HG03045 (cell line): ENCODE measurements at regions not wholly inside any gene's neighbourhood (a gene's known extent, or its start where the extent isn't known, plus 50 kb on each side); places are given as distances from the start of the nearest gene placed in this dataset.
"Not testable (repeated sequence)": the region's sequence is repeated elsewhere in the genome, so short reads cannot be mapped to it uniquely, and the experiment has no call there.

Experiments
- ATAC-seq: cut with Tn5 transposase; IDR thresholded peaks from one replicate; pipeline ENCODE4 v1.9.1; 2021; ENCODE audit warnings: mild to moderate bottlenecking, moderate library complexity; ENCODE audit not compliant: unreplicated experiment

DNA sequence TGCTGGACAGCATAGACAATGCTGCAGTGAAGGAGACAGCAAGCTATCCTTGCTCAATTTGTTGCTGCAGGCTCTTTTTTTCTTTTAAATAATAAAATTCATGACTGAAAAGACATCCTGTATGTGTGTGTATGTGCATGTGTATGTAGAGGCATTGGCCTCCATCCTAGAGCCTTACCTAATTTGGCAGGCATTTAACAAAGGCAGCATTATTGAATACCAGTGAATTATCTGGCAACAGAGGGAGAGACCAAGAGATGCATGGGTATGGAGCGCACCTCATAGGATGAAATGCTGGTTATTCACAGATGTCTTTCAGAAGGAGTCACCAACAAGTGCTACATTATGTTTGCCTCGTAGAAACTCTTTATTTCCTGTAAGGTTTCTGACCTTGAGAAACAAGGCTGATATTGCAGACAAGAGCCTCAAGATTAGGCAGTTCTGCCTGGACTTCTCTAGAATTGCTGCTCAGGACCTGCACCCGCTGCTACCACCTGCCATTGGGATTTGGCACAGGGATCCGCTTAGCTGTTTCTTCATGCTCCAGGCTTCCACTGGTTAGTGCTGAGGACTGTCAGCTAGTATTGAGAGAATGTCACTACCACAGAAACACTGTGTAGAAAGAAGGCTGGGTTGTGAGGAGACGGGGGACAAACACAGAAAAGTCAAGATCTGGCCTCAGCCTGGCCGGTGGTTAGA lies 247.7 kb upstream of the RFX3 start:
- no peak for ATAC-seq

DNA sequence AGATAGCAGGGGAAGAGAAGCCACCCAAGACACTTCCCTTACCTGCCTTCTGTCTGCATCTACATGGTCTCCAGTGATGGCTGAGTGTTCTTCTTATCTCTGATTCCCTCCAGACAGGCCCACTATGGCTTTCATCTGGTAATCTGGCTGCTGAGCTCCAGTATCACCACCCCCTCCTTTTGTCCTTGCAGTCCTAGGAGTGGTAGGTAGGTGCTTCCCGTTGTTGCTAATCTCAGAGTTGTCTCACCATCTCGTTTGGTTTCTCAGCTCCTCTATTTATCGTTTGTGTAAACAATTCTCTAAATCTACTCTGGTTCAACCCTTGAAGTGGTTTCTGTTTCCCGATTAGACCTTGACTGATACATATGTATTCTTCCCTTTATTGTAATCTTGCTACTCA lies 243.8 kb upstream of the RFX3 start:
- ATAC-seq = no peak

DNA sequence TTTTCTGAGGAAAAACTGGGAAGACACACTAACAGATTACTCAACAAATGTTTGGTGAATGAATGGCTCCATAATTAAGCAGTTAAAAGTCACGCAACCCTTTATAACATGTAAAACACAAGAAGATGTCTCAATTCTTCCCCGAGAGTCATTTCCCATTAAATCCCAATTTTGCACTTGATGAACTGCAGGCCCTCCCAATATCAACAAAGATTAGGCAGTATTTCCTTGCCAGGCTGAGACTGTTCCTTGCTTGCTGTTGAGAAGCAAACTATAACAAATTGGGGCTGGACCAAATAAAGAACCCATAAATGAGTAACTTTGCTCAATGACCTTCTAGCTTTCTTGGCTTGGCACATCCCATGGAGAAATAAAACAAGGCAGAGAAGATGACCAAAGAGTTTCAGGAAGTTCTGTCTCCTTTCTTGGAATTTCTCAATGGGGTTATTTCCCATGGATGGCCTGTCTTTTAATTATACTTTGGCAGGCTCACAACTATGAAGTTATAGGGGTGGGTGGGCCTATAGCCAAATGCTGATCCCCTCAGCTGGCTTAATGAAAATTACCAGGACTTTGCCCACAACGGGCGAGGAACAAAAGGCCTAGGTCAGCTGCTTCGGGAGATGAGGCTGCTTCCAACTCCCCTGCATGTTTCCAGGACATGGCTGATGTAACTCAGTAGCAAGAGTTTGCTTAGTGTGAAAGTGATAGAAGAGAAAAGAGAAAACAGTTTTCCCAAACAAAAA lies 243.1 kb upstream of the RFX3 start:
- ATAC-seq = no peak

DNA sequence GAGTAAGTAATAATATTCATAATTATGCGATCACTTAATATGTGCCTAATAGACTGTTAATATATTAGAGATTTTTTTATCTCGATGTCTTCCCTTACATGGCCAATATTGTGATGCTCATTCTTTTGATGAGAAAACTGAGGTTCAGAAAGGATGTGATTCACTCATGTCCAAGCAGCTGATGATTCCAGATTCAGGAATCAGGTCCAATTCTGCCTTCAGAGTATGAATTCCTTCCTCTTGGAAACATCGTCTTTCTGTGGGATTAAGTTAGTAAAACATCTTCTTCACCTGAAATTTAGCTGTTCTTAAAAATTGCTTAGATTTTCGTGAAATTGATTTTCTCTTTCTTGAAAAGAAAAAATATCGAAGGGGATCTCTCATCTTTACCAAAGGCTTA lies 242.5 kb upstream of the RFX3 start:
- no peak for ATAC-seq

DNA sequence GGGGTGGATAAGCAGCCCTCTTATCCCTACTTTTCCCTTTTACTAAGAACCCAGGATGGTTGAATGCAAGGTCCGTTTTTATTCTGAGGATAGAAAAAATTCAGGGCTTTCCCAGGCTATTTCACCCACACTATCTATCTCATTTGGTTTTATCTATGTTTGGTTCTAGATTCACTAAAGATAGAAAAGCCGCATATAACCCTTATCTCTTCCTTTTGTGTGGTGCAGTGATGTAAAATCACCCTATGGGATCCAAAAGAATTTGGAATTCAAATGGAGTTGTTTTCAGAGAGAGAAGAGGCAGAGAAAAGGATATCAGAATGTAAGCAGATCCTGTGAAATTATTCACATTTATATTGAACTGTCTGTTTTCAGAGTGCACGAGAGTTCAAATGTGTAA lies 236.3 kb upstream of the RFX3 start:
- ATAC-seq = no peak

DNA sequence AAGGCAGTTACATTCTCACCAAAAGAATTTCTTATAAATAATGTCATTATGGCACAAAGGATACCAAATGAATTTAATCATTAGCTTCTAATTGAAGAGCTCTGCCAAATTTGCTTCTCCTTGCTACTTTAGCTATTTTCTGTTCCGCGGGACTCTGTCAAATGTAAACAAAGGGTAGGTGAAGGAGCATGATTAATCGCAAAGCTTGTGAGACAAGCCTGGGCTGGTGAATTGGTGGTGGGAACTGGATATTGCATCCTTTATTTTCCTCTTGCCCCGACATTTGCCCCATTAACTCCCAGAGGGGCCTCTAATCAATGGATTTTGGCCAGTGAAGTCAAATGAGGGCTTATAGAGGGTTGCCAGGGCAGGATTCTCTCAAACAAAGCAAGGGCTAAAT lies 234.2 kb upstream of the RFX3 start:
- no peak for ATAC-seq

GRCh38 chr9:3758816-3759576 lies 233.2 kb upstream of the RFX3 start:
- ATAC-seq = no peak

- ATAC-seq = no peak
These were observed 230.3 kb upstream of the RFX3 start for GRCh38 chr9:3756071-3756470.

DNA sequence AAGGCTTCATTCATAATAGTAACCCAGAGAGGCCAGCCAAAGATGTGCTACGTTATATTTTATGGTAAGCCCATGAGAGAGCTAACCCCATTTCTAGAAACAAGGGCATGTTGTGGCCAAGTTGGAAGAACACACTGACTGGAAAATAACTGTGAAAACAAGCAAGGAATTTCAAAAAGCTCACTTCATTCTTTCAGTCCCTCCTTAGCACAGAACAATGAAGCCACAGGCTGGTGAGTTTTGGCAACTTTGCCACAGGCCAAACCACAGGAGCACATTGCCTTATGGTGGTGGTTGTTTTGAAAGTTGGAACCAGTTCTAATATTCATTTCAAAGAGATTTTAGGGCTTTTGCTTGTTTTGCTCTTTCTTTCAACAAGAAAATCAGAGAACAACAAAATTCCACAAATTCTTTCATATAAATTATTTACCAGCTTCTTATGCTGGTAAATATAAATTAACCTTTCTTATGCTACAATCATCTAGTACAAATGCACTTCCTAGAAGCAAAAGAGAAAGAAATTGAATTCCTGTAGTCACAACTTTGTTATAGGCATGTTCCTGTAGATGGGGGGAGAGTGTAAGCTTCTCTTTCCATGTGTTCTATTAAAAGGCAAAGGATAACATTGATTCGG lies 225.4 kb upstream of the RFX3 start:
- ATAC-seq = no peak

GRCh38 chr9:3750321-3750720 lies 224.5 kb upstream of the RFX3 start:
- ATAC-seq = no peak

- no peak for ATAC-seq
These were observed 220.8 kb upstream of the RFX3 start for GRCh38 chr9:3746296-3747275.

DNA sequence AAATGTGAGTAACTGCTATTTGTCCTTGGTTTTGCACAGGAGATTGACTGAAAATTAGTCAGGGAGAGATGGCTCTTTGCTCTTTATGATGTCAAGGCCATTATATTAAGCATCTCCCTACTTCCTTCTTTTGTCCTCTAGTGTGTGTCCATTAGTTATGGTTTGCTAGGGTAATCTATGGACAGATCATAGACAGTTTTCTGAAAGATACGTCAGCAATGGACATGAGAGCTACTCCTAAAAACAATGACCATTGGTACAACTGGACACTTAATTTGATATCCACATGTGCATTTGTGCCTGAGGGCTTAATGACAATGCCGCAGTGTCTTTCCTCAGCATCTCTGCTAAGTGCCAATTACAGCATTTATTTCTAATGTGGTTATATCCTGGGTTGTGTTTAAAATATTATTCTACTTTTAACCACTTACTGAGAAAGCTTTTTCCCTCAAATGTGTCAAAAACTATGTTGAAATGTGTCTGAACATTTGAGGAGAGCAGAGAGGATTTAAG lies 218.2 kb upstream of the RFX3 start:
- ATAC-seq = no peak

DNA sequence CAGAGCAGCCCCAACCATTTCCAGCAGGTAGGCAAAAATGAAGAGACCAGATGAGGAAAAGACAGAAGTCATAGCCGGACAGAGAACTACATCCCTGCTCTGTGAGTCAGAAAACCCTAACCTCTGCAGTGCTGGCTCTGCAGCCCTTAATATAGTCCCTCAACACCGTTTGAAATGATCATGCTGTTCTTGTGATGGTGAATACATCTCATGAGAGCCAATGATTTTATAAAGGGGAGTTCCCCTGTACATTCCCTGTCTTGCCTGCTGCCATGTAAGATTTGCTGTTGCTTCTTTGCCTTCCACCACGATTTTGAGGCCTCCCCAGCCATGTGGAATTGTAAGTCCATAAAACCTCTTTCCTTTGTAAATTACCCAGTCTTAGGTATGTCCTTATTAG lies 216.8 kb upstream of the RFX3 start:
- ATAC-seq = no peak

DNA sequence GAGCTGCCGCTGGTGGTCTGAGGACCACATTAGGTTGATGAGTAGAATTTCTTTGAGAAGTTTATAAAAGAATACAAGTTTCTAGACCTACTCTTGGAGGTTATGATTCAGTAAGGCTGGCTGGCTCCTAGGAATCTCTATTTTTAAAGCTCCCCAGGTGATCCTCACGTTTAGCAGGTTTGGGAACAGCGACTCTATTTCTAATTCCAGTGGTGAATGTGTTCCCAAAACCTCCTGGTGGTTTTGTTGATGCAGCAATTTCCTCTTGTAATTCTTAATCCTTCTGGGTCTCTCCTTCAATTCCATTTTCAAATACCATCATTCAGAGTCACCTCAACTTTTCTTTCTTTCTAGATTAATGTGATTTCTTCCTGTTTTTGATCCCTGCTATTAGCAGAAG lies 215.9 kb upstream of the RFX3 start:
- ATAC-seq = no peak

GRCh38 chr9:3740690-3741419 lies 215.1 kb upstream of the RFX3 start:
- ATAC-seq = no peak

DNA sequence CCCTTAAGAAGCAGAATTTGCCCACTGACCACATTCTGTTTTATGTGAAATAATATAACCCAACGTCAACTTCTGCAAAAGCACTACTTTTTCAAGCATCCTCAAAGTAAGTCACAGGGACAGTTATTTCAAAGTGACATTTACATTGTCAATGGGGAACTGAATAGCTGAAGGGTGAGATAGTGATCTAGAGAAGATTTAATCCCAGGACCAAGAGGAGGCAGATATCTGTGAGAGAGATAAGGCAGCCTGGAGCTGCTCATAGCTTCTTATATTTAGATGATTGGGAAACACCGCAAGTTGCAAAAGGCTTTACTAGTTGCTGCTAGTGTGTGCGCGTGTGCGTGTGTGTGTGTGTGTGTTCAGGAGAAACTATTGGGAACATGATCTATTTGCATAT lies 210.4 kb upstream of the RFX3 start:
- no peak for ATAC-seq

DNA sequence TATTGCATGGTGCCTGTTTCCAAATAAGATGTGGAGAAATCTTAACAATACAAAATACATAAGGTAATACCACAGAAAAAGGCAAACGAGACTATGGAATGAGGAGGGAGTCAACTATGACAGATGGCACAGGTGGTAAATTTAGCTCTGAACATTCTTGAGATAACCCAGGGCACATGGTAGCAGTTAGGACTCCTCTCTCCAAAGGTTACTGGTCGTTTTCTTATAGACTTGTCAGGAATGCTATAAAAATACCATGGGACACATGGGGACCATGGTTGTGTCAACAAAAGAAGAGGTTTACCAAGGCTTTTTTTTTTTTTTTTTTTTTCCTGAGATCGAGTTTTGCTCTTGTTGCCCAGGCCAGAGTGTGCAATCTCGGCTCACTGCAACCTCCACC lies 209.4 kb upstream of the RFX3 start:
- ATAC-seq = no peak

DNA sequence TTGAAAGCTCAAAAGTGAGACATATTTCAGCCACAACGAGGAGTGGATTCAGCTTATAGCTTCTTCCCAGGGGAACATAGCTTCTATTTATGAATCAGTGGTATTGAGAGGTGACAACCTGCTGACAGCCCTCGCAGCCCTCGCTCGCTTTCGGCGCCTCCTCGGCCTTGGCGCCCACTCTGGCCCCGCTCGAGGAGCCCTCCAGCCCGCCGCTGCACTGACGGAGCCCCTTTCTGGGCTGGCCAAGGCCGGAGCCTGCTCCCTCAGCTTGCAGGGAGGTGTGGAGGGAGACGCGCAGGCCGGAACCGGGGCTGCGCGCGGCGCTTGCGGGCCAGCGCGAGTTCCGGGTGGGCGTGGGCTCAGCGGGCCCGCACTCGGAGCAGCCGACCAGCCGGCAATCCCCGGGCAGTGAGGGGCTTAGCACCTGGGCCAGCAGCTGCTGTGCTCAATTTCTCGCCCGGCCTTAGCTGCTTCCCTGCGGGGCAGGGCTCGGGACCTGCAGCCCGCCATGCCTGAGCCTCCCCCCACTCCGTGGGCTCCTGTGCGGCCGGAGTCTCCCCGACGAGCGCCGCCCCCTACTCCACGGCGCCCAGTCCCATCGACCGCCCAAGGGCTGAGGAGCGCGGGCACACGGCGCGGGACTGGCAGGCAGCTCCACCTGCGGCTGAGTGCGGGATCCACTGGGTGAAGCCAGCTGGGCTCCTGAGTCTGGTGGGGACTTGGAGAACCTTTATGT lies 207.9 kb upstream of the RFX3 start:
- not testable (repeated sequence) for ATAC-seq

- no peak for ATAC-seq
These were observed 207.2 kb upstream of the RFX3 start for GRCh38 chr9:3733039-3733408.
